ENCODE measurements at regions not wholly inside any gene's neighbourhood (a gene's known extent, or its start where the extent isn't known, plus 50 kb on each side); places are given as distances from the start of the nearest gene placed in this dataset.

GRCh38 chr18:51323961-51324360, 126.5 kb upstream of the MEX3C start:
- TF ChIP-seq CTCF (conservative IDR thresholded peaks at IDR 0.05; ENCODE audit: low read depth, low read length) = no peak
- no peak for TF ChIP-seq EZH2 (IDR thresholded peaks at IDR 0.05; ENCODE audit: low read length, unreplicated experiment)
- no peak for TF ChIP-seq EZH2phosphoT487 (IDR thresholded peaks at IDR 0.05; ENCODE audit: borderline replicate concordance, low read length)
